DND-41 (cell line): ENCODE measurements at regions not wholly inside any gene's neighbourhood (a gene's known extent, or its start where the extent isn't known, plus 50 kb on each side); places are given as distances from the start of the nearest gene placed in this dataset.

ENCODE experiments used
- ATAC-seq: fragments of 200-7000 bp; cut with Tn5 transposase; 3 replicates; pipeline ENCODE4 v1.9.1; 2021; ENCODE audit warnings: low read depth; ENCODE audit not compliant: insufficient read depth
- DNase-seq: peaks from one replicate; pipeline ENCODE4 v3.0.0-alpha.2; 2020
- H2AFZ ChIP-seq: 2 replicates; pipeline ENCODE4 v1.6.0; 2012; ENCODE audit warnings: low read depth, low read length
- H3K27ac ChIP-seq: 2 replicates; pipeline ENCODE4 v1.5.1; 2012; ENCODE audit warnings: low read length, inconsistent platforms
- H3K27me3 ChIP-seq: fragments of 200-600 bp; sonication (generic); 2 replicates; pipeline ENCODE4 v1.6.0; 2012; ENCODE audit warnings: low read length, mild to moderate bottlenecking, inconsistent platforms; ENCODE audit not compliant: insufficient read depth, poor library complexity
- H3K36me3 ChIP-seq: 2 replicates; pipeline ENCODE4 v1.5.1; 2012; ENCODE audit warnings: low read length, inconsistent platforms; ENCODE audit not compliant: insufficient read depth
- H3K4me1 ChIP-seq: 2 replicates; pipeline ENCODE4 v1.5.1; 2012; ENCODE audit warnings: mild to moderate bottlenecking, low read length; ENCODE audit not compliant: insufficient read depth
- H3K4me2 ChIP-seq: 2 replicates; pipeline ENCODE4 v1.6.0; 2012; ENCODE audit warnings: mild to moderate bottlenecking, moderate library complexity, low read length, inconsistent platforms; ENCODE audit not compliant: insufficient read depth
- H3K4me3 ChIP-seq, 2 experiments: fragments of 200-600 bp in 1 of 2; shearing (Covaris generic) in 1 of 2; 2 replicates each; pipeline ENCODE4 v1.5.1; 2012 to 2016; ENCODE audit warnings: inconsistent platforms in 2 of 2, low read length in 2 of 2, mild to moderate bottlenecking in 2 of 2, low read depth in 1 of 2, moderate library complexity in 1 of 2
- H3K79me2 ChIP-seq: 2 replicates; pipeline ENCODE4 v1.6.0; 2012; ENCODE audit warnings: low read length, inconsistent platforms; ENCODE audit not compliant: insufficient read depth
- H3K9ac ChIP-seq: 2 replicates; pipeline ENCODE4 v1.6.0; 2012; ENCODE audit warnings: low read depth, mild to moderate bottlenecking, inconsistent platforms, low read length, moderate library complexity
- H3K9me3 ChIP-seq: 2 replicates; pipeline ENCODE4 v1.5.1; 2012; ENCODE audit warnings: low read length, moderate library complexity, mild to moderate bottlenecking, inconsistent platforms; ENCODE audit not compliant: insufficient read depth, severe bottlenecking
- H4K20me1 ChIP-seq: 2 replicates; pipeline ENCODE4 v1.6.0; 2012; ENCODE audit warnings: low read length; ENCODE audit not compliant: insufficient read depth
- CTCF ChIP-seq: IDR thresholded peaks from 2 replicates; pipeline ENCODE4 v1.5.1; 2012; ENCODE audit warnings: borderline replicate concordance, low read length, moderate library complexity, mild to moderate bottlenecking; ENCODE audit not compliant: poor library complexity, severe bottlenecking; ENCODE audit errors: extremely low read depth
- EZH2 ChIP-seq: IDR thresholded peaks from 3 replicates; pipeline ENCODE4 v1.6.1; 2012; ENCODE audit warnings: borderline replicate concordance, low read depth, mild to moderate bottlenecking, moderate library complexity, low read length, inconsistent platforms; ENCODE audit not compliant: severe bottlenecking

- no peak for TF ChIP-seq EZH2
- TF ChIP-seq CTCF, result no peak
- H3K36me3 ChIP-seq, result no peaks in the 10 kb centered on the region
- no peak for DNase-seq
- no peak overlapping the region for H3K4me3 ChIP-seq
- H3K79me2 ChIP-seq, result no peaks in the 10 kb centered on the region
- H3K4me1 ChIP-seq, result peaks cover 19% of the 10 kb centered on the region
- H2AFZ ChIP-seq, result no peak overlapping the region
- no peaks in the 10 kb centered on the region for H3K27me3 ChIP-seq
- no peak overlapping the region for H3K9ac ChIP-seq
- no peaks in the 10 kb centered on the region for H4K20me1 ChIP-seq
- H3K4me2 ChIP-seq, result no peak overlapping the region
- H3K9me3 ChIP-seq, result no peaks in the 10 kb centered on the region
- no peak for ATAC-seq
- peak overlapping the region; percentile 62 for H3K27ac ChIP-seq
These were observed 518.3 kb downstream of the IRX1 start for GRCh38 chr5:4113905-4114304.

DNA sequence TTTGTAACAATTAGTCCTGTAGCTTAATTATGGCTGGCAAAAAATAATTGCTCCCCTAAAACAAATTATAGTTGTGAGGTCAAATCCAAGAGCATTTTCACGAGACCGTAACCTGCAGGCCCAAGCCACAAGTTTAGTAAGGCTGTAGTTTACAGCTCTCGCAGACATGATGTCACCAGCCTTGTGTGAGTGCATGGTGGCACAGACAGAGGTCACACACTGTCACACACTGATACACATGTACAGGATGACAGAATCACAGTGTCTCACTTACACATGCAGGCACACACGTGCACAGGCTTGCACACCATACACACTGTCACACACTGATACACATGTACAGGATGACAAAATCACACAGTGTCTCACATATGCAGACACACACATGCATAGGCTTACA is 518.8 kb downstream of the IRX1 start:
- H3K9ac ChIP-seq, result no peak overlapping the region
- H3K4me3 ChIP-seq, result no peak overlapping the region
- no peaks in the 10 kb centered on the region for H3K27me3 ChIP-seq
- DNase-seq (no peak), ATAC-seq (0 out of 3 replicates have a peak, but pooled peaks have one; percentile 23)
- no peaks in the 10 kb centered on the region for H3K36me3 ChIP-seq
- H3K9me3 ChIP-seq, result no peaks in the 10 kb centered on the region
- no peaks in the 10 kb centered on the region for H3K79me2 ChIP-seq
- peak overlapping the region; percentile 31; the same call in 1 of the 2 replicates for H3K27ac ChIP-seq
- H4K20me1 ChIP-seq, result no peaks in the 10 kb centered on the region
- 0 out of 2 replicates have a peak overlapping the region, but pooled peaks have one; percentile 4 for H2AFZ ChIP-seq
- TF ChIP-seq CTCF (no peak), EZH2 (no peak)
- H3K4me2 ChIP-seq, result no peak overlapping the region
- peaks cover 19% of the 10 kb centered on the region for H3K4me1 ChIP-seq

- Histone ChIP-seq H4K20me1 (no peaks in the 10 kb centered on the region), H2AFZ (no peak overlapping the region), H3K9me3 (no peaks in the 10 kb centered on the region), H3K27ac (no peak overlapping the region), H3K4me3 (no peak overlapping the region), H3K9ac (no peak overlapping the region), H3K4me1 (peaks cover 19% of the 10 kb centered on the region), H3K27me3 (no peaks in the 10 kb centered on the region), H3K79me2 (no peaks in the 10 kb centered on the region), H3K4me2 (no peak overlapping the region), H3K36me3 (no peaks in the 10 kb centered on the region)
- DNase-seq (peak; percentile 52), ATAC-seq (peak; percentile 86)
- TF ChIP-seq EZH2 (no peak), CTCF (no peak)
These were observed 521.2 kb downstream of the IRX1 start for GRCh38 chr5:4116834-4117233.
